ENCODE measurements at regions not wholly inside any gene's neighbourhood (a gene's known extent, or its start where the extent isn't known, plus 50 kb on each side); places are given as distances from the start of the nearest gene placed in this dataset.

DNA sequence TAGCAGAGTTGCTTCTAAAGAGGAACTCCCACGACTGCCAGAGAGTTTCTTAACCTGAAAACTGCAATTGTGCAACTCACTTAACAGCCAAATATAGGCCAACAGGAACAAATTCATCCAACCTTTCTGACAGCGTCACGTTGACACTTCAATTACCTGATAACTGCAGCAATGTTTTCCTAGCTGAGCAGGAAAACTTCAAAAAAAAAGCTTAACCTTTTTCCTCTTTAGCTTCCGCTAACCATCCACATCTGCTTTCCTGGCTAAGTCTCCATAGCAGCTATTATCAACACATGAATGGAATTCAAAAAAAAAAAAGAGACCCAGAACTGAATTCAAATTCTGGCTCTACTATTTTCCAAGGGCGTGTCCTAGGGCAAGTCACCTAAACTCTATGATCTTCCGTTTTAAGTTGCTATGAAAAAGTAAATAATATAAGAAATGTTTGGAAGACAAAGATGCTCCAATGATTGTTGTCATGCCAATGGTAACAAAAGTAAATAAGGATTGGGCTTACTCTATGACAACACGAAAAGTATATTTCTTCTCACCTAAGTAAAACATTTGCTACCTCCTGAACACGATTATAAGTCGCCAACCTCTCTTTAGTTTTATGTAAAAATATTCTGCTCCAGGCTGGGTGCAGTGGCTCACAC, 524.6 kb upstream of the JARID2 start:
- H4K20me1 ChIP-seq (ENCODE audit: insufficient read depth, poor library complexity, severe bottlenecking): no peaks in the 10 kb centered on the region
- H2AFZ ChIP-seq: no peak overlapping the region
- no peaks in the 10 kb centered on the region for H3K27me3 ChIP-seq
- H3K79me2 ChIP-seq: no peaks in the 10 kb centered on the region
- peaks cover 4% of the 10 kb centered on the region for H3K4me1 ChIP-seq (ENCODE audit: insufficient read depth)
- TF ChIP-seq, protein P1, sequence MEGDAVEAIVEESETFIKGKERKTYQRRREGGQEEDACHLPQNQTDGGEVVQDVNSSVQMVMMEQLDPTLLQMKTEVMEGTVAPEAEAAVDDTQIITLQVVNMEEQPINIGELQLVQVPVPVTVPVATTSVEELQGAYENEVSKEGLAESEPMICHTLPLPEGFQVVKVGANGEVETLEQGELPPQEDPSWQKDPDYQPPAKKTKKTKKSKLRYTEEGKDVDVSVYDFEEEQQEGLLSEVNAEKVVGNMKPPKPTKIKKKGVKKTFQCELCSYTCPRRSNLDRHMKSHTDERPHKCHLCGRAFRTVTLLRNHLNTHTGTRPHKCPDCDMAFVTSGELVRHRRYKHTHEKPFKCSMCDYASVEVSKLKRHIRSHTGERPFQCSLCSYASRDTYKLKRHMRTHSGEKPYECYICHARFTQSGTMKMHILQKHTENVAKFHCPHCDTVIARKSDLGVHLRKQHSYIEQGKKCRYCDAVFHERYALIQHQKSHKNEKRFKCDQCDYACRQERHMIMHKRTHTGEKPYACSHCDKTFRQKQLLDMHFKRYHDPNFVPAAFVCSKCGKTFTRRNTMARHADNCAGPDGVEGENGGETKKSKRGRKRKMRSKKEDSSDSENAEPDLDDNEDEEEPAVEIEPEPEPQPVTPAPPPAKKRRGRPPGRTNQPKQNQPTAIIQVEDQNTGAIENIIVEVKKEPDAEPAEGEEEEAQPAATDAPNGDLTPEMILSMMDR (IDR thresholded peaks at IDR 0.05; ENCODE audit: poor library complexity): no peak
- no peak for TF ChIP-seq EZH2 (IDR thresholded peaks at IDR 0.05; ENCODE audit: borderline replicate concordance)
- no peak for TF ChIP-seq EZH2phosphoT487 (IDR thresholded peaks at IDR 0.05; ENCODE audit: low read depth, severe bottlenecking, unreplicated experiment)
- no peak overlapping the region for H3K4me2 ChIP-seq
- H3K27ac ChIP-seq: no peak overlapping the region
- no peak overlapping the region for H3K4me3 ChIP-seq
- peak; percentile 43 for DNase-seq (ENCODE audit: low spot score)
- H3K36me3 ChIP-seq (replicated peaks; ENCODE audit: insufficient read depth, low read depth): no peaks in the 10 kb centered on the region
- no peaks in the 10 kb centered on the region for H3K9me2 ChIP-seq (replicated peaks; ENCODE audit: insufficient read depth)
- 61% methylated on average over 9 of the region's 9 CpGs for WGBS (ENCODE audit: low lambda C conversion rate, missing lambda C conversion rate)
- no peaks in the 10 kb centered on the region for H3K9me3 ChIP-seq (ENCODE audit: low read depth)

DNA sequence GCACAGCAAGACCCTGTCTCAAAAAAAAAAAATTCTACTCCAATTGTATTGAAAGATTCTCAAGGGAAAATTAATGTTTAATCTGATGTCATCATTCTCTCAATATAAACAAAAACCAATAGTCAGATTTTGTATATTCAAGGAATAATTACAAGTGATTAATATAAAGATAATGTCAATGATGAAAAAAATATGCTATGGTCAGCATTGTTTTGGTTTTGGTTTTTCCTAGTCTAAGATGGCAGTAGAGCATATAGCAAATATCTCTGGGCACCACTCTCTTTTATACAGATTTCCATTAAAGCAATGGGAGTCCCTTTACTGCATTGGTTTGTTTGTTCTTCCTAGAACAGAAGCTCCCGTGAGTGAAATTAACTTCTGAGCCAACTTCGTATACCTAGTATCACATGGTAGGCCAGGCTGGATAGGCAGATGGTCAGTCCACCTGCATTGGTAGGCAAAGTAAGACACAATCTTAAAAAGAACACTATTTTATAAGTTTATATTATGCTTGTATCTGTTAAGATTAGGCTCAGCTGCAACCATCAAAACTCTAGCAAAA, 523.8 kb upstream of the JARID2 start:
- TF ChIP-seq EZH2phosphoT487 (IDR thresholded peaks at IDR 0.05; ENCODE audit: low read depth, severe bottlenecking, unreplicated experiment): no peak
- TF ChIP-seq EZH2 (IDR thresholded peaks at IDR 0.05; ENCODE audit: borderline replicate concordance): no peak
- TF ChIP-seq, protein P1 (IDR thresholded peaks at IDR 0.05; ENCODE audit: poor library complexity): no peak
- H3K4me2 ChIP-seq: no peak overlapping the region
- WGBS (ENCODE audit: low lambda C conversion rate, missing lambda C conversion rate): 62% methylated on average over 2 of the region's 2 CpGs
- H4K20me1 ChIP-seq (ENCODE audit: insufficient read depth, poor library complexity, severe bottlenecking): no peaks in the 10 kb centered on the region
- no peak for DNase-seq (ENCODE audit: low spot score)
- no peaks in the 10 kb centered on the region for H3K27me3 ChIP-seq
- peaks cover 4% of the 10 kb centered on the region for H3K4me1 ChIP-seq (ENCODE audit: insufficient read depth)
- H3K79me2 ChIP-seq: no peaks in the 10 kb centered on the region
- no peaks in the 10 kb centered on the region for H3K9me3 ChIP-seq (ENCODE audit: low read depth)
- H3K36me3 ChIP-seq (replicated peaks; ENCODE audit: insufficient read depth, low read depth): no peaks in the 10 kb centered on the region
- no peaks in the 10 kb centered on the region for H3K9me2 ChIP-seq (replicated peaks; ENCODE audit: insufficient read depth)
- no peak overlapping the region for H2AFZ ChIP-seq
- no peak overlapping the region for H3K4me3 ChIP-seq
- no peak overlapping the region for H3K27ac ChIP-seq

DNA sequence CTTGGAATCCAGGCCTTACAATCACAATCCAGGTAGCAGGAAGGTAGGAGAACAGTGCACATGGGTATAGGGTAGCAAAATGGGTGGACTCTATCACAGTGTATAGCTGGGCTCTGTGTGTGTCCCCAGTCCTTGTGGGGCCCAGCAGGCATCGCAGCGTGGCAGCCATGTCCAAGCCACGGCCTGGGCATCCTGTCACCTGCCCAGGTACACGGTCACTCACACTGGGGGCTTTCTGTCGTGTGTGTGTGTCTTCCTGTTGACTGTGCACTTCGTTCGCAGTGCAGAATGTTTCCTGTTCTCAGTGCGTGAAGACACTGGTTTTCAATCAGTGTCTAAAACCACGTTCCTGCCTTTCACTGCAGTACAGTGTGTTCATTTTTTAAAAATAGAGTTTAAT, 523.2 kb upstream of the JARID2 start:
- H3K27ac ChIP-seq: no peak overlapping the region
- no peak for DNase-seq (ENCODE audit: low spot score)
- no peak overlapping the region for H2AFZ ChIP-seq
- TF ChIP-seq EZH2 (IDR thresholded peaks at IDR 0.05; ENCODE audit: borderline replicate concordance): no peak
- no peak for TF ChIP-seq EZH2phosphoT487 (IDR thresholded peaks at IDR 0.05; ENCODE audit: low read depth, severe bottlenecking, unreplicated experiment)
- TF ChIP-seq, protein P1 (IDR thresholded peaks at IDR 0.05; ENCODE audit: poor library complexity): no peak
- no peaks in the 10 kb centered on the region for H3K79me2 ChIP-seq
- H3K9me3 ChIP-seq (ENCODE audit: low read depth): no peaks in the 10 kb centered on the region
- H3K27me3 ChIP-seq: no peaks in the 10 kb centered on the region
- H3K4me3 ChIP-seq: no peak overlapping the region
- no peaks in the 10 kb centered on the region for H3K36me3 ChIP-seq (replicated peaks; ENCODE audit: insufficient read depth, low read depth)
- no peaks in the 10 kb centered on the region for H3K9me2 ChIP-seq (replicated peaks; ENCODE audit: insufficient read depth)
- H3K4me2 ChIP-seq: no peak overlapping the region
- peaks cover 4% of the 10 kb centered on the region for H3K4me1 ChIP-seq (ENCODE audit: insufficient read depth)
- WGBS (ENCODE audit: low lambda C conversion rate, missing lambda C conversion rate): 94% methylated on average over 9 of the region's 9 CpGs
- no peaks in the 10 kb centered on the region for H4K20me1 ChIP-seq (ENCODE audit: insufficient read depth, poor library complexity, severe bottlenecking)
